GM18858 (cell line): ENCODE measurements at regions not wholly inside any gene's neighbourhood (a gene's known extent, or its start where the extent isn't known, plus 50 kb on each side); places are given as distances from the start of the nearest gene placed in this dataset.

Source experiments
- ATAC-seq: cut with Tn5 transposase; IDR thresholded peaks from one replicate; pipeline ENCODE4 v1.9.1; 2021; ENCODE audit not compliant: unreplicated experiment

DNA sequence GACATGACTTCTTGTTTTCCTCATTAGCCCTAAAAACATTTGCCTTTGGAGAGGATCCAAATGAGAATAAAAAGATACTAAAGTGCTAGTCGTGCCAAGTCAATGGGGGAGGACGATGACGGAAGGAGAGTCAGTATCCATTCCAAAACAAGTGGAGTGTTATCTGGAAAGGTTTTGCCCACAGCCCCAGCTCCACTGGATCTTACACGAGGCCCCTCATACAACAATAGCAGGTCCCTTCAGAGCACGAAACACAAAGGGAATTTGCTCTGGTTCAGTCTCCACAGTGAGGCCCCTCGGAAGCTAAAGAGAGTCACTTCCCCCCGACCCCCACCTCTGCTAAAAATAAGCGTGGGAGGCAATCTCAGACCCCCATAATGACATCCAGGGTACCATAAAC is 496.9 kb upstream of the ZFHX3 start:
- no peak for ATAC-seq

DNA sequence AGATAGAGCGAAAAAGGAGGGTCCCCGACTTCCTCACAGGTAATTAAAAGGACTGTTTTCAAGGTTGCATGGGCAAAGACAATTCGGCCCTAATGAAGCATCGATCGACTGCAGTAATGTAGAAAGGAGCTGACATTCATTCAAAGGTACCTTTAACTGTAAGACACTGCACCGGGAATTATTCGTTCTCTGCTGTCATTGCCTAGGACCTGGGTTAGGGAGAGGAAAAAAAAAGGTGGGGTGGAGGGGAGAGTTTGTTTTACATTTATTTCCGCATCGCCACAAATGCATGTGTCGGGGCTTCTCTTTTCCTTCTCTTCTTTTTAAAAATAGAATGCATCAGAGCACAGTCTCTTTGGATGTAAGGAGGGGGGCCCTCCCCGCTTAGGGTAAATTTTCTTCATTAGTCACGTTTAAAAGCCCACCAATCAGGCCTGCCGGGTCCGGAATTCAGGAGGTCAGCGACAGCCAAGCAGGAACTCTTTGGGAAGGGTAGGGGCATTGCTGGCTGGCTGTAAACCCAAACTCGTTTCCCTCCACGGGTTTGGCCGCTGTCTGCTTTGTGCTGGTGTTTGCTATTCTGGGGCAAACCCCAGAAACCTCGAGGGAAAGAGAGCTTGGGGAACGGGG is 496.2 kb upstream of the ZFHX3 start:
- no peak for ATAC-seq

DNA sequence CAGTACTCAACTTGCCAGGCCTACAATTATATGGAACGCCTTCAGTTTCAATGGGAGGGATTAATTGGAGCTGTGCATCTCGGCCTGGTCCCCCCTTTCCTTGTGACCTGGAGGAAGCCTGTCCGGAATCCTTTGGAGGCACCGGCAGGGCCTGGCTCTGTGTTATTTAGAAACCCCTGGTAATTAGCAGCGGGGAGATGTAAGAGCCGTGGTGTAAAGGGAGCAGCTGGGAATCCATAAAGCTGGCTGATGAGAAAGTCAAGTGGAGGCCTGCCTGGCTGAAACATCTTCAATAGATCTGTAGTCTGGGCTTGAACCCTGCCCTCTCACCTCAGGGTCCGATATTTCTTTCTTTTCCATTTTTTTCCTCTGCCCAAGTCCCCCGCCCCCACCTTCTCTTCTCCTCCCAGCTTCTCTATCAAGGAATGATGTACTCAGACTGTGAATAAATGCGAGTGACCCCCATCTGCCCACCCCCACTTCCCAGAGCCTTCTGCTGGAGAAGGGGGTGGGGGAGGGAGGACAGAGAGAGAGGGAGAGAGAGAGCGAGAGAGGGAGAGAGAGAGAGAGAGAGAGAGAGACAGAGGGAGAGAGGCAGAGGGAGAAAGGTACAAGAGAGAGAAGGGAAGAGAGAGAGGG is 495.5 kb upstream of the ZFHX3 start:
- no peak for ATAC-seq

DNA sequence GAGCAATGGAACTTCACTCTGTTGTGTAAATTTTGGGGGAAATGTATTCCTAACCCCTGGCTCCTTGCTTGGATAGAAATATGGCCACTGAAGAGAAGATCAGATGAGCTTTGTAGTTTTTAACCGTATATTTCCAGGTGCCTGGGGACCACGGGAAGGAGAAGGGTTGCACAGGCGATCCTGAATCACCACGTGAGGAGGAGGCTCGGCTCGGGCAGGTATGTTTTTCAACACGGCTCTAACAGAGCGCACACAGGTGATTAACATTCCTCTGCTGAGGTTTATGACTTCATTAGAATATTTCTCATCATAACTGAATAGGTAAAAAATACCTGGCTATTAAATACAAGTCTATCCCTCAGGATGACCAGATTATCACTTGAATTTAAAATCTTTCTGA is 495.0 kb upstream of the ZFHX3 start:
- no peak for ATAC-seq

DNA sequence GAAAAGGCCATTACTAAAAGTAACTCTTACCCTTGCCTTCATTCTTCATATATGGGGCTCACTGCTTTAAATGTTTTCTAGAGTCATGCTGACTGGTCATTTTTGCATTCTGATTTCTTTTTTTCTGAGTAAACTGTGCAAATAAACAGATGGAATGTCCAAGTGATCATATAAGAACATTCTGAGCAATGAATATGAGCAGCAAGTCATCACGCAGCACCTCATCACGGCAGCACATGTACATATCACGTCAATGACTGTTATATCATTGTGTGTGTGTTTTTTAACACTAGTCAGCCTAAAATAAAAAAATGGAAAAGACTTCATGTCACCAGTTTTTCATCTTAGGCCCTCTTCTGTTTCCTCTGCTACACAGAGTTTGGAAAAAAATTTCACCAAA is 490.0 kb upstream of the ZFHX3 start:
- ATAC-seq: no peak

DNA sequence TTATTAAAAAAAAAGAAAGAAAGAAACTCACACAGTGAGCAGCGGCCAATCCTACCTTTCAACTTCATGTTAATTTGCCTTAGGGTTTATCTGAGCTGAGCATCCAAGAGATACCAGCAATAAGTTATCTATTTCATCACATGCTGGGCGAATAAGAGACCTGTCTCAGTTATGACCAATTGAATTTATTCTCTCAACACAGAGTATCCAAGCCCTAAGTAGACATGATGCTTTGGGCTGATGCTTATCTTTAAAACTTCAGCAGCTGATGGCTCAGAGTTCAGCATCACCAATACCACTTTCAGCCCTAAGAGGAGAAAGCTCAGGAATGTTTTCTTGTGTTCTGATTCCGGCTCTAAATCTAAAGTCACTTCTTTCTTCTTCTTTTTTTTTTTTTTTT is 489.0 kb upstream of the ZFHX3 start:
- no peak for ATAC-seq

DNA sequence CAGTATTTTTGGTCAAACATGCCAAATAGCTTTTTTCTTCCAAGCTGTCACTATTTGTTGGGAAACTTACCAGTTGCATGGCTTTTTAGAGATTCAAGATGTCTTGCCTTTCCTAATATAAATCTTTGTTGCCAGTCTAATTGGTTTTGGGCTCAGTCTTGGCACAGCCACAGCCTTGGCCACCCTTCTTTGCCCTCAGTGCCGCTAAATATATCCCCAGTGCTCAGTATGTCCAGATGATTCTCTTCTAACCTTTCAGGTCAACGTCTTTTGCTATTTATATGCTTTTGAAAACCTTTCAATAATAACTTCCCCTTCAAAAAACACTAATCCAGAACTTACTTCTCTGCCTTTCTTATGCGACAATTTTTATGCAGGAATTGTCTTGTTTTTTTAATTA is 483.1 kb upstream of the ZFHX3 start:
- ATAC-seq: no peak

DNA sequence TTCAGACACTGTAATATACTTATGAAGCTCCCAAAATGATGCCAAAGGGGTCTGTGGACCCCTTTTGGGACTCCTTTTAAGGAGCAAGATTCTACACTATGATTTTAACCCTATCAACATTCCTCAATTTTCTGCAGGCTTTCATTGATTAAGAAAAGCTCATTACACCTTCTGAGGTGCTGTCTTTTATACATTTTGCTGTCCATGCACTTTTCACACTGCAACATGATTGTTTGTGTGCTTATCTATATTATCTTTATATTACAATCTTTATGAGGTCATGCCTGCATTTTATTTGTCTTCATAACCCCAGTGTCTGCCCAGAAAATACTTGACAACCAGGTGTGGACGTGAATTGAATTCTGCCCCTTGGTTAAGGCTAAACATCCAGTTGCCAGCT is 482.6 kb upstream of the ZFHX3 start:
- no peak for ATAC-seq

DNA sequence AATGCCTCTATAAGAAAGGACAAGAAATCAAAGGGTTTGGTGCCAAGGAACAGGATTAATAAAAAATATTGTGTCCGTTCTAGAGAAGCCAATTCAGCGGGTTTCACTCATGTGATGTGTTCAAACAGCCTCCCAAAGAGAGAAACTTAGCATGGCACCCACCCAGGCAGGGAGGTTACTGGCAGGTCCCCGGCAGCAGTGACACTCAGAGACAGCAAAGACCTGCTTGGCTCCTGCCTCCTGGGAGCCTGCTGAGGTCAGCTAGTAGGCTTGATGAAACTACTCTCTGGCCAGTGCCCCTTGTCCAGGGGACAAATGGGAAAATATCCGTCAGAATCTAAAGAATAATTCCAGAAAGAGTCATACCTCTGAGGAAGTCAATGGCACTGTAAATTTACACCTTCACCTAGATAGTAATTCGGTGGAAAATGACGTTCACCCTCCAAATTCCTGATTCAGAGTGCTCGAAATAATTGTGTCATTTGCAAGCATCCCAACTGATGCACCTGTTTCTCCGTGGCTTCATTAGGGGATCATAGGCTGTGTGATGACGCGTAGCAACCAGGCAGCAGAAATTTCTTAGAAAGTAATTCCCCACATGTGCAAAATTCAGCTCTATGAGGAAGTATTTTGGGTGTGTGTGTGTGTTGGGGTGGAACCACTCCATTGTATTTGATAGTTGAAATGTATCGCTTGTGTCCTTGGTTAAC is 481.5 kb upstream of the ZFHX3 start:
- no peak for ATAC-seq

DNA sequence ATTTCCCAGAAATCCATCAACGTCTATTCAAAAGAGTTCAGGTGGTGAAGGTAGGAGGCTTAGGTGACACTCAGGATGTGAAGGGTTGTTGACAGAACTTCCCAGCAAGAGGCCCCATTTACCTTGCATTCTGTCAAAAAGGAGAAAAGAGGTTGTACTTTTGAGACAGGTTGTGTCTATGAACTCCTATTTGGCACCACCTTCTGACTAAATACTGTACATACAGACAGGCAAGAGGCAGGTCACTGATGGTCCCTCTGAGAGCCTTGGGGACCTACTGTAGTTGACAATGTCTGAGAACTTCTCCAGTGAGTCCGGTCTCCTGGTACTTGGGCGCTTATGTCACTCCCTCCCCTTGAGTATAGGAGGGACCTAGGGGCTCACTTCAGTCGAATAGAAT is 479.3 kb upstream of the ZFHX3 start:
- no peak for ATAC-seq

DNA sequence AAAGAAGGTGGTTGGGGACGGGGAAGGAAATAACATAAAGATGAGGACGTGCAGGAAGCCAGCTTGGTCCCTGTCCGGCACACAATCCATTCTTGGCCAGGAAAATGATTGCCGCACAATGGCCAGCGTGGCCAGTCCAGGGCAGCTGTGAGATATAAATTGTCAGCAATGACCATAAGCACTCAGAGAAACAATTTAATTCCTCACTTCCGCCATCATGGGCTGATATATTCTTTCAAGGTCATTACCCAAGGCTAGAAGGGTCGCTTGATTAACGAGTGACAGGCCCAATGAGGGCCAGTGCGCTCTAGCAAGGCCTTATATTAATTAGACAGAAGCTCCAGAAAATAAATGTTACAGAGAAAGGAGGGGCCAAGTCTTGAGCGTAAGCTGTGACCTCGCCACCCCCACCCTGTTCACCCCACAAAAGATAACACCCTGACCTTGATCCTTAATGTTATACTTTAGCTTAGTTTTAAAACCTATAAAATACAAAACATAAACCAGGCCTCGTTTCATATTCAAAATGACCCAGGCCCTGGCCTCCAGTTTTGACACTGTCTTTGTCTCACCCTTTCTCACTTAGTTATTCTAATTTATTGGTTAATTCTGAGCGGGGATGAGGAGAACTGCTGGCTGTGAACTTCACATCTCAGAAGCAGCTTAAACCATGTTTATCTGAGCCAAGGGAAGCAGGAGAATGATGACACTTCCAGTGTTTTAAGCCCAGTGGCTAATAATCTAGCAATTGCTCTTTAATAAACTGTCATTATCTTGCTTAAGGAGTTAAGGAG is 478.3 kb upstream of the ZFHX3 start:
- ATAC-seq: no peak

DNA sequence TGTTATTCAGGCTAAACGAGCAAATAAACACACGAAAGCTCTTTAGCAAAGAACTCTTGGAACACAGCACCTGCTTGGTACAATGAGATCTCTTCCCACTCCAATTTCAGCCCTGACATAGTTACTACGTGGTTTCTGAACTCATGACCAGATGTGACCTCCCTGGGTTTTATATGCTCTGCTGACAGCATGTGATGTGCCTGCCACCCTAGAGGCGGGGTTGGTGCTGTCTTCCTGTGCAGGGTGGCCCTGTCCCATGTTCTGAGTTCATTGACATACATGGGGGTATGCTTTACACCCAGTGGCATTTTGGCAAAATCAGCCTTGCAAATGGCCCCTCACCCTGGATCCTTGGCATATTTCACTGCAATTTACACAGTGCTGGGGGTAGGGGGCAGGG is 475.3 kb upstream of the ZFHX3 start:
- no peak for ATAC-seq

DNA sequence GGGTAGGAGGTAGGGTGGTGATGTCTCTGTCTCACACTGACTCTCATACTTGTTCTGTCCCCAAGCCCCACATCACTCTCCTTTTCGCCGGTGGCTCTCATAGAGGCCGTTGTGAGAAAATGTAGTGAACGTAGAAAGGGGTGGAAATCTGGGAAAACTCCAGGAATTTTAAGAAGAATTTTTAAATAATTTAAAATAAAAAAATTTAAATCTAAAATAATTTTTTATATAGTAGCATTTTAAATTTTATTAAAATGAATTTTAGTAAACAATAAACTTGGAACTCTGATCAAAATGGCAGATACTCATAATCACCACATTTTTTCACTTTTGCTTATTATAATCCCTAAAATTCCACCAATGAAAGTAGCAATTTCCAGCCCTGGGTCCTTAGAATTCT is 473.6 kb upstream of the ZFHX3 start:
- no peak for ATAC-seq

DNA sequence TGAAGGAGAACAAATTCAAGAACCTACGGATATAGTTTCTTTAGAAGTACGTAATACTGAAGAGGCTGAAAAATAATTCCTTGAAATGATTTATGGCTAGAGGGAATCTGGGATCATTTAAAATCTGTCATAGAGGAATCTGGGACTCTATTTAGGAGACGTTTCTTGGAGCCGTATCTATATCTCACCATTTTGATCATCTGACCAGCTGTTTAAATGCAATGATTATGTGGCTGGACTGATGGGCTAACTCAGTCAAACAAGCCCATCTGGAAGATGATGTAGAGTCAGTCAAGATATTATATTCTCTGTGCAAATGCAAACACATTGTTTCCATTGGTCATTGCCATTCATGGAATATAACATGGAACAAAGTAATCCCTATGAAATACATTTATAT is 467.7 kb upstream of the ZFHX3 start:
- ATAC-seq: no peak

DNA sequence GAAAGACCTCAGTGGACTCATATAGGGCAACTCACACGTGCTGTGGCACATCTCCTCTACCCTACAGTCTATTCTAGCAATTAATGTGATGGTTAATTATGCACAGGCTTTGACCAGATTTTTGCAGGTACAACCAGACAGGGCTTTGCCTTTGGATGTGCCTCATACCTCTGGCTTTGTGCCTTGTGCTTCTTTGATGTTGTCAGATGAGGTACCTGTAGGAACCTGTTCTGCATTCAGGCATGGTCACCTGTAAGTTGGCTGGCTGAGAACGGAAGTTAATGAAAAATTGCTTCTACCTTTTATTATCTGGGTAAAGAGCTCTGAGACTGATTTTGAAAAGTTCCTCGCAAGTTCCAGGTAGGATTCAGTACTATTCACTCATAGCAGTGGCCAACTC is 462.9 kb upstream of the ZFHX3 start:
- no peak for ATAC-seq

DNA sequence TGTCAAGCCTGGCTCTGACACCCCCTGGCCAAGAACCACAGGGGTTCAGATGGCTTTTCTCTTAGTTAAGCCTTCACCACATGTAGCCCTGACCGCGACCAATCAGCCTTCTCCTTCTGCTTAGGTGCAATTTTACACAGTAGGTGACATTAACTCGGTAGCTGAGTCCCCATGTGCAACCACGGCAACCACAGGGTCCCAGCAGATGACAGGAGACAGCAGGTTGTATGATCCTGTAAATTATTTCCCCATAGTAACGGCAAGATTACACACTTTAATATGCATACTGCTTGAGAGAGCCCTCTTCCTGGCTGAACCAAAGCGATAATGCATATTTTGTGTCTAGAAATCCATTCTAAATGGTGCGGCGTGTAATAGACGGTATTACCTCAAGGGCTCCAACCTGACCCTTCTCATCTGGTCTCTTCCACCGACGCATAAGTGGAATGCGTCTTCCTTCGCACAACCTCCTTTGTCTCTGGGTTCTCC is 458.7 kb upstream of the ZFHX3 start:
- no peak for ATAC-seq

DNA sequence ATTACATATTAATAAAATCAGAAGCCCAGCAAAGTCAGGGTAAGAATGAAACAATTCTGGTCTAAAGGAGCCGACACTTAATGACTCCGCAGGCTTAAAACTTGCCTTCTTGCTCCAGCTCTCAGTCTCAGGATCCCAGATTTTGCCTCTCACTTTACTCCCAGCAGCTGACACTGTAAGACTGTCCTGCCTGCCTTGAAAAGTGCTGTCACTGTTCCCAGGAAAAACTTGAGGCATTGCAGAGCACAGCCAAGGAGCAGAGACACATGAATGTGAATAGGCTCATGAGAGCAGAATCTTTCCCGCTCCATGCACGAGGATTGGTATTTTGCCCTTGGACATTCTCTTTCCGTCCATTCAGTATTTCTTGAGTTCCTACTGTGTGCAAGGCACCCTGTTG is 457.6 kb upstream of the ZFHX3 start:
- ATAC-seq: no peak

DNA sequence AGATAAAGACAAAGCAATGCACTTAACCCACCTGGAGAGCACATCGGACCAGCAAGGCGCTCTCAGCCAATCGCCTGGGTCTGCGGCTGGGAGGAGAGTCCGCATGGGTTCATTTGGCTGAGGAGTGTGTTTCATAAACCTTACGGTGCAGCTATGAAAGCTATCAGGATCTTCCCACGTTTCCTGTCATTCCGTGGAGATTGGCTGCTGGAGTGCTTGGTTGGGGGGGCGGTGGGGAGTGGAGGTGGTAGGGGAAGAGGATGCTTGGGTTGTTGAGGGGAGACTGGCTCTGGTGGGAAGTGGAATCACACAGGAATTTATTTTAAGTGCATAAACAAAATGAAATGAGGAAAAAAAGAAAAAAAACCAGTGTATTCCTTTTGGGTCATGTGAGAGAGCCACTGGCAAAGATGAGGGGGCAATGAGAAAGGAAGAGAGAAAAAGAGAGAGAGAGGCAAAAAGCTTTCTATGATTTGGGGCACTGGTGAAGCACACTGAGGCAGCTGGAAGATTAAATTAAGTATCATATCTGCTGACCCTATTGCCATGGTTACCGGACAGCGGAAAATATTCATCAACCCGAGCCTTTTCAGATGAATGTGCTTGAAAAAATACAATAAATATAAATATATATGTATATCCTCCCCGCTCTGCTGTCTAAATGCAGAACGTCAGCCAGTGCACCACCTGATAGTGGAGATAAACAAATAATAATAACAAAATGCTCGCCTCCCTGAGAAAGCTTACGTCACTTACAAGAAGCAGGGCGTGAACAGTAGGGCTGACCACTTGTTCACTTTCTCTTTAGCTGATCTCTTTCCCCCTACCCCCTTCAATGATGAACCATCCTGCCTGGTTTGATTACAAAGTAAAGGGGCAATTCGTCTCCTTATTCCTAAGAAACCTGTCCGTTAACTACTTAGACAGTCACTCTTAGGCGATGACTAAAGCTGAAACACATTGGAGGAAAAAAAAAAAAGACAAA is 457.0 kb upstream of the ZFHX3 start:
- no peak for ATAC-seq

DNA sequence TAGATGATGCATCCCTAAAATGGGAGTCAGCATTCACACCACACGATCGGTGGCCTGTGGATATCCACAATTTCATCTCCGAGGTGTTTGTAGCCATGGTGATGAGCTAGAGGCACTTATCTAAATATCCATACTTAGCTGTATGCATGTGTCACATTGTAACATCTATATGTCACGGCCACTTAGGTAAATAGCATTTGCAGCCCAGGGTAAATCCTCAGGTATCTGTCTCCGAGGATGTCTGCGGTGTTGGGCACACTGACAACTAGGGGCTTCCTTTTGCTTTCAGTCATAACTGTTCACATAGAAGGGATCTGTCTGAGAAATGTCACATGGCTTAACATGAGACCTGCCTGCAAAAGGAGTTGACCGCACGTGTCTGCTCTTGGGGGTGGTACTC is 455.2 kb upstream of the ZFHX3 start:
- no peak for ATAC-seq

DNA sequence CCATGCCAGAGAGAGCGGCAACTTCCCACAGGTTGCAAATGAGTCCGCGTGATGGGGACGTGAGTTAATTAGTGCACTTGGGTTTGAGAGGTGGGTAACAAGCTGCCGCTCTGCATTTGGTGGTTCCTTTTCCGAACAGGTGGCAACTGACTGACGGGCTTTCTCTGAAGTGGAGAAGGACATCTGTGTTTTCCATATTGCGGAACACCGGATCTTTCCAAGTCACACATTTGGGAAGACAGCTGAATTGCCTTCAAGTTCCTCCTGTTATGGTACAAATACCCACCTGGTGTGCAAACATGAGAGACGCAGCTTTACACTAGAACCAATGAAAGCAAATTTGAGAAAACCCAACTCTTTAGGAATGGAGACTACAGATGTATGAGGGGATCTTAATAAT is 451.3 kb upstream of the ZFHX3 start:
- ATAC-seq: no peak

DNA sequence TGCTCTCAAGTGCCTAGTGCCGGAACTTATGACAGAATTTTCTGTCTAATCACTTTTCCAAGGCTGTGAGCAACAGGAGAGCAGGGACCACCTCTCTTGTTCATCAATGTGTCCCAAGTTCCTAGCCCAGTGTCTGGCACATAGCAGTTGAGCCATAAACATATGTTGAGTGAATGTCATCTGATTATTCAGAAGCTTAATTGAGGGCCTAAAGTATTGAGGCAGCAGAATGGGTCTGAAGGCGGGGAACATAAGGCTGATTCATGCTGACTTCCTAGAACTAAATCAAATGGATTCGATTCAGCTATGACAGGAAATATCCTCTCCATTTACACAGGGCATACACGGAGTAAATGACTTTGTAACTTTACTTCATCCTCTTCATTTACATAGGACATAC is 438.0 kb upstream of the ZFHX3 start:
- ATAC-seq: no peak
